ENCODE measurements at regions not wholly inside any gene's neighbourhood (a gene's known extent, or its start where the extent isn't known, plus 50 kb on each side); places are given as distances from the start of the nearest gene placed in this dataset.

GRCh38 chr7:22675421-22675820, 51.6 kb upstream of the IL6 start:
- ChIA-PET CTCF (interaction anchor here (0.6 kb wide), 1 partner anchor 48 kb away, joined by 10 read pairs; no protein-coding TSS in a partner anchor), POLR2A (interaction anchor here (0.6 kb wide), 1 partner anchor 23 kb away, joined by 14 read pairs; no protein-coding TSS in a partner anchor)
- Histone ChIP-seq H3K4me1 (ENCODE audit: control insufficient read depth, insufficient read depth, low read length) (peaks cover 3% of the 10 kb centered on the region; the same call in 1 of the 2 replicates), H3K27me3 (ENCODE audit: control insufficient read depth, insufficient read depth, low read length) (no peaks in the 10 kb centered on the region), H3K9me3 (ENCODE audit: control insufficient read depth, insufficient read depth, low read depth, low read length) (no peaks in the 10 kb centered on the region), H3K36me3 (ENCODE audit: control insufficient read depth, insufficient read depth, low read length) (no peaks in the 10 kb centered on the region), H3K4me3 (ENCODE audit: low read depth in 2 of 2, low read length in 2 of 2) (no peak overlapping the region), H3K27ac (ENCODE audit: low read length) (no peak overlapping the region)
- intact Hi-C loops (cut with micrococcal nuclease; ENCODE audit: unreplicated experiment) = no loop called here
- ATAC-seq = no peak
- no peak for DNase-seq (ENCODE audit: low read depth, low spot score)
- no peak for TF ChIP-seq SIN3A (IDR thresholded peaks at IDR 0.05; ENCODE audit: borderline replicate concordance, insufficient read depth, low read depth, low read length)
- no peak for TF ChIP-seq CTCF (IDR thresholded peaks at IDR 0.05)
- TF ChIP-seq POLR2AphosphoS5 (IDR thresholded peaks at IDR 0.05; ENCODE audit: low read depth, low read length) = no peak
- no peak for TF ChIP-seq TCF7L2 (IDR thresholded peaks at IDR 0.05; ENCODE audit: low read depth, low read length)
- TF ChIP-seq, protein P1, sequence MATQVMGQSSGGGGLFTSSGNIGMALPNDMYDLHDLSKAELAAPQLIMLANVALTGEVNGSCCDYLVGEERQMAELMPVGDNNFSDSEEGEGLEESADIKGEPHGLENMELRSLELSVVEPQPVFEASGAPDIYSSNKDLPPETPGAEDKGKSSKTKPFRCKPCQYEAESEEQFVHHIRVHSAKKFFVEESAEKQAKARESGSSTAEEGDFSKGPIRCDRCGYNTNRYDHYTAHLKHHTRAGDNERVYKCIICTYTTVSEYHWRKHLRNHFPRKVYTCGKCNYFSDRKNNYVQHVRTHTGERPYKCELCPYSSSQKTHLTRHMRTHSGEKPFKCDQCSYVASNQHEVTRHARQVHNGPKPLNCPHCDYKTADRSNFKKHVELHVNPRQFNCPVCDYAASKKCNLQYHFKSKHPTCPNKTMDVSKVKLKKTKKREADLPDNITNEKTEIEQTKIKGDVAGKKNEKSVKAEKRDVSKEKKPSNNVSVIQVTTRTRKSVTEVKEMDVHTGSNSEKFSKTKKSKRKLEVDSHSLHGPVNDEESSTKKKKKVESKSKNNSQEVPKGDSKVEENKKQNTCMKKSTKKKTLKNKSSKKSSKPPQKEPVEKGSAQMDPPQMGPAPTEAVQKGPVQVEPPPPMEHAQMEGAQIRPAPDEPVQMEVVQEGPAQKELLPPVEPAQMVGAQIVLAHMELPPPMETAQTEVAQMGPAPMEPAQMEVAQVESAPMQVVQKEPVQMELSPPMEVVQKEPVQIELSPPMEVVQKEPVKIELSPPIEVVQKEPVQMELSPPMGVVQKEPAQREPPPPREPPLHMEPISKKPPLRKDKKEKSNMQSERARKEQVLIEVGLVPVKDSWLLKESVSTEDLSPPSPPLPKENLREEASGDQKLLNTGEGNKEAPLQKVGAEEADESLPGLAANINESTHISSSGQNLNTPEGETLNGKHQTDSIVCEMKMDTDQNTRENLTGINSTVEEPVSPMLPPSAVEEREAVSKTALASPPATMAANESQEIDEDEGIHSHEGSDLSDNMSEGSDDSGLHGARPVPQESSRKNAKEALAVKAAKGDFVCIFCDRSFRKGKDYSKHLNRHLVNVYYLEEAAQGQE (IDR thresholded peaks at IDR 0.05; ENCODE audit: insufficient read depth in 1 of 2, low read depth in 2 of 2, low read length in 1 of 2) = no peak
- in situ Hi-C loops (cut with HindIII; ENCODE audit: low pct_unique_long_range_greater_than_20kb, low sequenced_read_pairs) = no loop called here
- no TSS peak for BruUV-seq (replicated peaks)

DNA sequence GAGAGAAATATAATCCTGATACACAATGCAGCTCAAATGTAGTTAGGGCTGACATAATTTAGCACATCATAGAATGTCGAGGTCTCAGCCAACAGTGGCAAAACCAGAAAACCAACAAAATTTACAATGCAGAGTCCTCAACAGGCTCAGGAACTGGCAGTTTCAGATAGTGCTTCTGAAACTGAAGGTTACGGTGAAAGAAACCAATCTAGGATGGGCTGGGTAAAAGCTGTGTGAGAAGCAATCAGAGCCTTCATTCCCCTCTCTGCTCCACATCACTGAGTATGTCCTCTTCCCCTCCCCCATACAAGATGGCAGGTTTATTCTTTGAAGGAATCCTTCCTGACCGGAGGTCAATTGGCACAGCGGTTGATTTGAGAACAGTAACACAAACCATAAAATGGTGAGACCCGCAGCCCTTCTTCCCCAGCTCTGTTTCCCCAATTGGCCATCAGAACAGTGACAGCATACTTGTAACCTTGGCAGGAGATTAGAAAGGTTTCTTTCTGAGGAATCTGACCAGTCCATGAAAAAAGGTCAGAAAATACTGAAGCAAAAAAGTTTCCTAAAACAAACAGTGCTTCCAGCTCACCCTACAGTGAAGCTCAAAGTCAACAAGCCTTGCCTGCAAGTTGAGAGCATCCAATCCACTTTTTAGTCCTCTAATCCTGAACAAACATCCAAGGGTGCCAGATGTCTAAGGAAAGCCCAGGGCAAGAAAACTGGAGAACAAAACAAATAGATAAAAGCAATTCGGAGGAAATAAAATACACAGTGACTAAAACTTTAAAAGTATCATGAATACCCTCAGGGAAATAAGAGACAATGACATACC, 53.9 kb upstream of the IL6 start:
- TF ChIP-seq, protein P1 (IDR thresholded peaks at IDR 0.05; ENCODE audit: insufficient read depth in 1 of 2, low read depth in 2 of 2, low read length in 1 of 2) = peak in 1 of 2 experiments; percentile 27; a peak in 1 of 4 replicates
- peak; percentile 35; the same call in 1 of the 2 replicates for TF ChIP-seq POLR2AphosphoS5 (IDR thresholded peaks at IDR 0.05; ENCODE audit: low read depth, low read length)
- TF ChIP-seq TCF7L2 (IDR thresholded peaks at IDR 0.05; ENCODE audit: low read depth, low read length) = peak; percentile 78
- no peak for TF ChIP-seq SIN3A (IDR thresholded peaks at IDR 0.05; ENCODE audit: borderline replicate concordance, insufficient read depth, low read depth, low read length)
- TF ChIP-seq CTCF (IDR thresholded peaks at IDR 0.05) = no peak
- H3K27me3 ChIP-seq (ENCODE audit: control insufficient read depth, insufficient read depth, low read length) = no peaks in the 10 kb centered on the region
- peak overlapping the region; percentile 49; the same call in 1 of the 2 replicates for H3K27ac ChIP-seq (ENCODE audit: low read length)
- H3K4me3 ChIP-seq (ENCODE audit: low read depth in 2 of 2, low read length in 2 of 2) = no peak overlapping the region
- BruUV-seq (replicated peaks) = no TSS peak
- ATAC-seq (peak; percentile 92), DNase-seq (ENCODE audit: low read depth, low spot score) (peak; percentile 78)
- ChIA-PET POLR2A (no interaction called here), CTCF (interaction anchor here (0.6 to 0.7 kb wide), 2 partner anchors 58 to 322 kb away, joined by 3 to 8 read pairs; no protein-coding TSS in a partner anchor)
- no peaks in the 10 kb centered on the region for H3K36me3 ChIP-seq (ENCODE audit: control insufficient read depth, insufficient read depth, low read length)
- in situ Hi-C loops (cut with HindIII; ENCODE audit: low pct_unique_long_range_greater_than_20kb, low sequenced_read_pairs) = no loop called here
- intact Hi-C loops (cut with micrococcal nuclease; ENCODE audit: unreplicated experiment) = no loop called here
- H3K9me3 ChIP-seq (ENCODE audit: control insufficient read depth, insufficient read depth, low read depth, low read length) = no peaks in the 10 kb centered on the region
- peaks cover 3% of the 10 kb centered on the region; the same call in 1 of the 2 replicates for H3K4me1 ChIP-seq (ENCODE audit: control insufficient read depth, insufficient read depth, low read length)
